Renal cortex interstitium (tissue), 11 donors: ENCODE measurements at regions not wholly inside any gene's neighbourhood (a gene's known extent, or its start where the extent isn't known, plus 50 kb on each side); places are given as distances from the start of the nearest gene placed in this dataset.
A peak's percentile ranks its signal among the peaks of the same experiment; 100 is the strongest.
"Not testable (repeated sequence)": the region's sequence is repeated elsewhere in the genome, so short reads cannot be mapped to it uniquely, and the experiment has no call there.

Source experiments
- DNase-seq, 11 donors: peaks; one replicate each; pipeline ENCODE4 v3.0.0-alpha.2; 2013; ENCODE audit warnings: low read depth in 9 of 11, low spot score in 4 of 11; ENCODE audit errors: extremely low read depth in 1 of 11

GRCh38 chr7:97928844-97929243, 56.6 kb upstream of the ASNS start:
- not testable (repeated sequence) for DNase-seq

GRCh38 chr7:97927790-97928748, 55.9 kb upstream of the ASNS start:
- peak; percentile 22 to 67 (median 29) for DNase-seq
